ENCODE measurements at regions not wholly inside any gene's neighbourhood (a gene's known extent, or its start where the extent isn't known, plus 50 kb on each side); places are given as distances from the start of the nearest gene placed in this dataset.

- Mint-ChIP-seq H3K9me3 (peaks cover 31% of the 10 kb centered on the region), H3K36me3 (peaks cover 4% of the 10 kb centered on the region; the same call in 1 of the 2 replicates), H3K27ac (no peak overlapping the region), H3K27me3 (ENCODE audit: low read depth) (no peaks in the 10 kb centered on the region; the same call in 1 of the 2 replicates), H3K4me3 (no peak overlapping the region), H3K4me1 (peaks cover 9% of the 10 kb centered on the region)
- TF ChIP-seq ZBTB43 (CRISPR knock-in tag; IDR thresholded peaks at IDR 0.05), result no peak
- TF ChIP-seq ZNF219 (CRISPR knock-in tag; IDR thresholded peaks at IDR 0.05; ENCODE audit: borderline replicate concordance), result no peak
- no peak for TF ChIP-seq GRHL2 (CRISPR knock-in tag; IDR thresholded peaks at IDR 0.05; ENCODE audit: insufficient replicate concordance, severe bottlenecking)
- TF ChIP-seq SOX15 (CRISPR knock-in tag; IDR thresholded peaks at IDR 0.05), result no peak
- TF ChIP-seq GTF2I (CRISPR knock-in tag; conservative IDR thresholded peaks at IDR 0.05), result no peak
- no peak for TF ChIP-seq JUN (CRISPR knock-in tag; IDR thresholded peaks at IDR 0.05)
- no peak for TF ChIP-seq ZNF423 (CRISPR knock-in tag; IDR thresholded peaks at IDR 0.05)
- no peak for TF ChIP-seq PRRX2 (CRISPR knock-in tag; IDR thresholded peaks at IDR 0.05)
- no peak for TF ChIP-seq NR3C1 (CRISPR knock-in tag; conservative IDR thresholded peaks at IDR 0.05; ENCODE audit: low read depth)
- TF ChIP-seq EMX1 (CRISPR knock-in tag; IDR thresholded peaks at IDR 0.05), result no peak
- no peak for TF ChIP-seq MXD4 (CRISPR knock-in tag; IDR thresholded peaks at IDR 0.05; ENCODE audit: borderline replicate concordance)
- TF ChIP-seq E2F5 (CRISPR knock-in tag; IDR thresholded peaks at IDR 0.05), result no peak
- no peak for TF ChIP-seq ZNF396 (CRISPR knock-in tag; IDR thresholded peaks at IDR 0.05; ENCODE audit: borderline replicate concordance)
- no peak for TF ChIP-seq ZNF138 (CRISPR knock-in tag; conservative IDR thresholded peaks at IDR 0.05)
- TF ChIP-seq ATF6 (CRISPR knock-in tag; IDR thresholded peaks at IDR 0.05), result no peak
- no peak for TF ChIP-seq KAT7 (CRISPR knock-in tag; IDR thresholded peaks at IDR 0.05; ENCODE audit: borderline replicate concordance)
- no peak for TF ChIP-seq NFATC4 (CRISPR knock-in tag; IDR thresholded peaks at IDR 0.05)
- no peak for TF ChIP-seq MYBL2 (CRISPR knock-in tag; IDR thresholded peaks at IDR 0.05)
- TF ChIP-seq CTCF (IDR thresholded peaks at IDR 0.05), result no peak
- no peak for TF ChIP-seq CBFB (CRISPR knock-in tag; IDR thresholded peaks at IDR 0.05; ENCODE audit: low read depth)
- POLR2A ChIA-PET, result no interaction called here
- no peak for DNase-seq (ENCODE audit: low spot score)
- CTCF ChIA-PET, result no interaction called here
- no peak for ATAC-seq
Measured at GRCh38 chr10:88165849-88166271, 302.4 kb downstream of the PTEN start.

GRCh38 chr10:88168171-88169036 lies 305.0 kb downstream of the PTEN start:
- DNase-seq (ENCODE audit: low spot score) (no peak), ATAC-seq (no peak)
- no peaks in the 10 kb centered on the region for H3K27me3 Mint-ChIP-seq (ENCODE audit: low read depth)
- no peak overlapping the region for H3K4me3 Mint-ChIP-seq
- H3K27ac Mint-ChIP-seq, result no peak overlapping the region
- H3K36me3 Mint-ChIP-seq, result peaks cover 4% of the 10 kb centered on the region; the same call in 1 of the 2 replicates
- peaks cover 22% of the 10 kb centered on the region for H3K9me3 Mint-ChIP-seq
- ChIA-PET POLR2A (interaction anchor here (0.6 kb wide), 1 partner anchor 77 kb away, joined by 3 read pairs; no protein-coding TSS in a partner anchor), CTCF (no interaction called here)
- no peak for TF ChIP-seq ZNF138 (CRISPR knock-in tag; conservative IDR thresholded peaks at IDR 0.05)
- TF ChIP-seq ELF4 (CRISPR knock-in tag; IDR thresholded peaks at IDR 0.05; ENCODE audit: low read depth), result no peak
- H3K4me1 Mint-ChIP-seq, result peaks cover 9% of the 10 kb centered on the region
